ENCODE measurements at regions not wholly inside any gene's neighbourhood (a gene's known extent, or its start where the extent isn't known, plus 50 kb on each side); places are given as distances from the start of the nearest gene placed in this dataset.

DNA sequence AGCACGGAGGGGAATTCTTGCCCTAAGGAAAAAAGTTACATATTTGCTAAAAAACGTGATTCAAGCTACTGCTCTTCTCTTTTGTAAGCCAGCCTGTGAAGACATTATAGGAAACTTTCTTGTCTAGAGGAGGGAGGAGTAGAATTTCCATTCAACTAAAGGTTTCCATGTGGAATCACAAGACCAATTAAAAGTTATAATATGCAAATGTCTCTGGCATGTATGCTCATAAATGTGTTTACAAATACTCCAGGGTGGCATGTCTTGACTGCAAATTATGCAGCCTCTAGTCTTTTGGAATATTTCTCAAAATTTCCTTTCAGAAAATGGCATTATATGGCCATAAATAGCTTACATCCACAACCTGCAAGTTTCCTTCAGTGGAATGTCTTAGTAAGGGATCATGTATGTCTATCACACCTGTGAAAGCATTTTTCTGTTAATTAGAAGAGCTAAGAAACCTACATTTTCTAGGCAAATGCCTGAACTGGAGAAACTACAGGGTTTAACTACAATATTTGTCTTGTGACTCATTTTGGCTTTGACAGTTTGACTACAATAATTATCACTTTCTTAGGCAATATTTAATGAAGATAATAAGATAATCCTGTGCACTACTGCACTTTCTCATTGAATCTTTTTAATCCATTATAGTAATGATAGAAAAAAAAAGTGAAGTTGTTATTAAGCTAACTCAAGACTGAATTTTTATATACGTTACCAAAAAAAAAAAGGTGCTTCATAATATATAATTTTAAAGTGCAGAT, 111.1 kb upstream of the C10orf90 start:
- no peak for DNase-seq (ENCODE audit: insufficient read length, low spot score)
- no peak for FAIRE-seq

DNA sequence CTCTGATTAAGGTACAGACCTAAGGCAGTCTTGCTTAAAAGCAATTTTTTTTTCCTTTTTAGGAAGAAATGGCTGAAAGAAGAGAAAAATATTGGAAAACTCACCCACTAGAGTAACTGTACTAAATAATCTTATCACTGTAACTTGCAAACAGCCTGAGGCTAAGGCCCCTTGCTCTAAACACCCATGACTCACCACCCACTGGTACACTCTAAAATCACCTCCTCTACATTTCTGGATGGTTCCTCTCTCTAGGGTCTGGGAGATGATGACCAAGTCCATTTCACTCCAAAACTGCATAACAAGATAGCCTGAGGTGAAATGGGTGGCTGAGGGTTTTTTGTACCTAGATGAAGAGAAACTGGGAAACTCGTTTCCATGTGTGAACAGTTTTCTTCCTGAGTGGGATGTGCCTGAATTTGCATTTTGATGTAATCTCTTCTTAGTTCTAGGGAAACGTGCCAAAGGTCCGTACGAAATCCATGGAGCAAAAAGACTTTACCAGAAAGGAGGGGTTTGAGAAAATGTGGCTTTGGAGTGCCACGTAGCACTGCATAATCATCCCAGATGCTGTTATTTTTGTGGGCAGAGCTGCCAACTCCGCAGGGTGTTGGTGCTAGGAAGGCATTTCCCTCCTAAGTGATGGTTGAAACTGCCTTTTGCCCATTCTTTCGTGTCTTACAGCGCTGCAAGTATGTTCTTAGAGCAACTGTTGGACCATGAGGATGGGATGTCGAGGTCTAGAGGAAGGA, 113.5 kb upstream of the C10orf90 start:
- DNase-seq (ENCODE audit: insufficient read length, low spot score) = no peak
- no peak for FAIRE-seq

DNA sequence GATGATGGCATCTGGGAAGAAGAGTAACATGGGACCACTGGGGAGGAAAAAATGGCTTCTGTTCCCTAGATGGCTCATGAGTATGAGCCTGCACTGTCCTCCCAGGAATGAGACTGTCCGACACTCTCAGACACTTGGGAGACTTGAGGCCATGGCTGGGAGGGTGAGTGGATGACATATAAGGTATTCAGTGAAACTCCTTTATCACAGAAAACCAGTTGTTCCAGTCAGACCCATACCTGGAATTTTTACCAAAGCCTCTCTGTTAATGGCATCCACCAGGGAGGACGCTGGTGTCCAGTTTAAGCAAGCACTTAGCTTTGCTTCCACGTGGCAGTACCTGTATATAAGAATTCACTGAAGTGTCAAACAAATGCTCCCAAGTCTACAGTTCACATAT, 116.7 kb upstream of the C10orf90 start:
- no peak for FAIRE-seq
- no peak for DNase-seq (ENCODE audit: insufficient read length, low spot score)

DNA sequence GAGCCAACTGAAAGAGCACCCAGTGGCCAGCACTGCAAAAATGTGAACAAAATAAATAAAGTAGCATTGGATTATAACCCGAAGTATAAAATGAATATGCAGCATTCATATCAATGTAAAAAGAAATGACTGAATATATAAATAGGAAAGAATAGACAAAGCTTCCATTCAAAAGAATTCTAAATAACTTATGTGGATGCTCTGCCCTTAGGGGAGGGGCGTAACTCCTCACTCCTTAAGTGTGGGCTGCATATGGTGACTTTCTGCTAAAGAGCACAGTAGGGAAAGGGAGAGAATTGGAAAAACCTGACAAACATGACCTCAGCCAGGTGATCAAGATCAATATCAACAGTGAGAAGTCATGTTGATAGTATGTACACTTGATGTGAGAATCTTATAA, 109.9 kb upstream of the DOCK1 start:
- FAIRE-seq (no peak), DNase-seq (ENCODE audit: insufficient read length, low spot score) (no peak)

DNA sequence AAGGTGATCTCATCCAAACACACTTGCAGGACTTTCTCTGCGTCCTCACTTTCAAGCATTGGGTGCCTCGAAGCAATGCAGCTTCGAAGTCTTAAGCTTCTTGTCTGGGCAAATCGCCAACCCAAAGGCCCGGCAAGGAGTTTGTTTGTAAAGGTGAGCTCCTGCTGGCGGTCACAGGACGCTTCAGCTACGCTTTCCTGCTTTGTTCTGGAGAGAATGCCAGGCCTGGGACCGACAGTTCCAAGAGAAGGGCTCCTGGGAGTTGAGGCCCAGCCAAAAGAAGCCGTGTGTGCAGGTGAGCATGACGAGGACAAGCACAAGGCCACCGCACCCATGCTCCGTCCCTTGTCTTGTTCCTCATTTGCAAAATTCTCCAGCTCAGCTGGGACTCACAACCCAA, 106.6 kb upstream of the DOCK1 start:
- DNase-seq (ENCODE audit: insufficient read length, low spot score) = no peak

DNA sequence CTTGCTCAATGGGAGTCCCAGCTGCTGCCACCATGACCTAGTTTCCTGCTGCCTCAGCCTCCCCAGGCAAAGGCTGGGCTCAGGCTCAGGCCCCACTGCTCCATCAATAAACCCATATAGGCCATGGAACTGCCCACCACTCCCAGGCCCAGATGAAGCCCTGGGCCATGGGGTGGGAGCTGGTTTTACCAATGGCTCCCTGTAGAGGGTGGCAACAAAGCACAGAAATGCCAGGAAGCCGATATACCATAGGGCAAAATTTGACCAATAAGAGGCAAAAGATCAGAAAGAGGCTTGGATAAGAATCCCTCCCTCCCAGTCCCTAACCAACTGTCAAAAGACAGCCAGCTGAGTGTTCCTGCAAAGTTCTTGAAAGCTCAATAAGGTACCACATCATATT, 101.8 kb upstream of the DOCK1 start:
- DNase-seq (ENCODE audit: insufficient read length, low spot score) (no peak), FAIRE-seq (no peak)

More for the DNA sequence above, 106.6 kb upstream of the DOCK1 start:
- FAIRE-seq = no peak

DNA sequence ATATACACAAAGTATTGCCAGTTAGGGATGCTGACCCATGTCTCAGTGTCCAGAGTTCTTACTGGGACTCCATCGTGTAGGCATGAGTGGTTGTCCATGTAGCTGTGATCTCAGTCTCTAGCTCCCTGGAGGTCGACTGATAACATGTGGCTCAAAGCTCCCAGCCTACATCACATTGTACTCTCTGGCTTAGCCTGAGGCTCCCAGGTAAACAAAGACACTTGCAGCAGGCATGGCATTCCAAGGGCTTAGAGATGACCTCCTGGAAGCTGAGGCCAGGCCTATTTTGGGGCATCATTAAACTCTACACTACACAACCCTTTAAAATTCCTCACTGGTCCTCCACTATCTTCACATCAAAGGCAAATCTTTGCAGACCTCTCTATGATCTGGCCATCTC, 100.8 kb upstream of the DOCK1 start:
- FAIRE-seq (no peak), DNase-seq (ENCODE audit: insufficient read length, low spot score) (no peak)

DNA sequence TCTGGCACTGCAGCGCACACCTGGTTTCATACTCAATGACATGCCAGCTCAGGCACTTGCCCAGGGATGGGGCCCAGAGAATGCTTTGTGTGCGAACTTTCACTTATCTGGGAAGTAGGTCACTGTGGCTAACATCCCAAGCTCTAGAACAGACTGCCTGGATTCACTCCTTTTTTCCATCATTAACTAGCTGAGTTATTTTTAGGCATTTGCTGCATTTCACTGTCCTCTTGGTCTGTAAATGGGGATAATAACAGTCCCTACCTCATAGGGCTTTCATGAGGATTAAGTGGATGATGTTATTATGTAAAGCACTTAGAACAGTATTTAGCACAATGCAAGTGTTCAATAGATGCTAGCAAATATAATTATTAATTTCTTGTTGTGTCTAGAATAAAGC, 98.7 kb upstream of the DOCK1 start:
- FAIRE-seq = no peak
- no peak for DNase-seq (ENCODE audit: insufficient read length, low spot score)

DNA sequence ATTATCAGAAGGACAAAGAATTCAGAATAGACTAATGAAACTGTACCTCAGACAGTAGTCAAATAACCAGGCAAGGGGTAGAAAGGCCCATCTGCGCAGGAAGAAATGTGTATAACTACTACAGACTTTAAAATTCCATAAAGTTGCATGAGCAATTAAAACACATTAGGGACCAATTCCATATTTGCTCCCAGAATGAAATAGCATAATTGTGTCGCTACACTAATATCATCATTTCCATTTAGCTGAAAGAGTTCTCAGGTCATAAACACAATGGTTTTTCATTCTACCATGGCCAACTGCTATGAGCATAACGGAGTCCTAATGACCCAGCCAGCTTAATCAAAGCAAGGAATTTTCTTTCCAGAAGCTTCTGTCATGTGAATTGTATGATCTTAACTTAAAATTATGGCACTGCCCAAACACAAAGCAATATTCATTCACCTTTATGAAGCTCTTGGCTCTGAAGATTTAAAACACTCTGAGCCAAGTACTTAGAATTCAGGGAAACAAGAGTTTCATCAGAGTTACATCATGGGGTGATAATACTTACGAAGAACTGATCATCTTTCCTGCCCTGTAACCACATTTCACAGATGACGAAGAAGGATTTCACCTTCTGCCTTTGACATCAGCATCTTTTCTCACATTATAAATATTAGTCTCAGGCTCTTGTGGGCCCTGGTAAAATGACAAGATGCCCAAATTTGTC, 98.1 kb upstream of the DOCK1 start:
- no peak for FAIRE-seq
- DNase-seq (ENCODE audit: insufficient read length, low spot score) = no peak

DNA sequence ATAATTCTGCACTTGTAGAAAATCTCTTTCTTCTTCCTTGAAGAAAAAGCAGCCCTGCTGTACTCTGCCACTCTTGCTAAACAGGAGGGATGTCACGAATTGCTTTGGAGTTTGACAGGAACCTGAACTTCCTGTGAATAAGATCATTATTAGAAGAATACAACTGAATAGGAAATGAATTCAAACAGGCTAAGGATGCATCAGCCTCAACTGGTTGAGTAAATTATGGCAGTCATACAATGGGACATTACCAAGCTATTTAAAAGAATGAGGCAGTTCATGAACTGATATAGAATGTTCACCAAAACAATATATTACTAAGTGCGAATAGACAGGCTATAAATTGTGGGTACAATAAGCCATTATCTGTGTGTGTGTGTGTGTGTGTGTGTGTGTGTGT, 97.1 kb upstream of the DOCK1 start:
- no peak for DNase-seq (ENCODE audit: insufficient read length, low spot score)
- FAIRE-seq = no peak

DNA sequence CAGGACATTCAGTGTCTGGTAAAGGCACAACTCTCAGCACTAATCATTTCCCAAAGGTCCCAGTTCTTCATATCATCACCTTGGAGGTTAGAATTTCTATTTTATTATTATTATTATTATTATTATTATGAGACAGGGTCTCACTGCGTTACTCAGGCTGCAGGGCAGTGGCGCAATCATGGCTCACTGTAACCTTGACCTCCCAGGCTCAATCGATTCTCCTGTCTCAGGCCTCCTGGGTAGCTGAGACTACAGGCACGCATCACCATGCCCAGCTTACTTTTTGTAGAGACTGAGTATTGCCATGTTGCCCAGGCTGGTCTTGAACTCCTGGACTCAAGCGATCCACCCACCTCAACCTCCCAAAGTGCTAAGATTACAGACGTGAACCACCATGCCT, 91.8 kb upstream of the DOCK1 start:
- FAIRE-seq = no peak
- DNase-seq (ENCODE audit: insufficient read length, low spot score) = no peak

DNA sequence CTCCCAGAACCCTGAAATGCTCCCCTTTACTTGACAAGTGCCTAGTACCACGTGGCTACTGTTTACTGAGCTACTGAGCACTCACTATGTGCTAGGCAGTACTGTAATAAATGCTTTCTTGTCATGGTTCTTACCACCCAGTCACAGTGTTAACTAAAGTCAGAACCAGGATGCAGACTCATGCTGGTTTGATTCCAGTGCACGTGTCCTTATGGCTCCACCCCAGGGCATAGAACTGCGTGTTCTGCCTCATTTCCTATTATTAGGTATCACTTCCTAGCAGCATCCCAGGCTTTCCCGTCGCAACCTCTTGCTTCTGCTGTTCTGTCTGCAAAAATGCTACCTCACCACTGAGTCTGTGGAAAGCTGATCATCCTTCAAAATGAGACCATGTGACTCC, 71.7 kb upstream of the DOCK1 start:
- DNase-seq (ENCODE audit: insufficient read length, low spot score) = no peak
- FAIRE-seq = no peak

DNA sequence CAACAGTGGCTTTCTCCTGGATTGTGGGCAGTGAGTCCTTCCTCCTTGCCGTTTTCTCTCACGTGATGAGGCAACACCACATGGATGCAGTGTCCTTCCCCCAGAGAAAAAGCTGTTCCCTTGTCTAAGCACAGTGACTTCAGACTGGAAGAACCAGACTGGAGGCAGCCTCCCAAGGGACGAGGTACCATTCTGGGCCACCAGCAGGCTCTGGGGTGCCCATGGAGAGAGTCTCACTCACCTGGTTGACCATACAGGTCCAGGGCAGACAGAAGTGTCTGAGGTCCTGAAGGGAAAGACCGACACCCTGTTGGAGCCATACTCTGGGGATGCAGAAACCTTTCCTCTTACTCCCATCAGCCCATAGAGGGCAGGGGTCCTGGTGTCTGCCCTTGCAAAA, 69.2 kb upstream of the DOCK1 start:
- FAIRE-seq = no peak
- no peak for DNase-seq (ENCODE audit: insufficient read length, low spot score)

DNA sequence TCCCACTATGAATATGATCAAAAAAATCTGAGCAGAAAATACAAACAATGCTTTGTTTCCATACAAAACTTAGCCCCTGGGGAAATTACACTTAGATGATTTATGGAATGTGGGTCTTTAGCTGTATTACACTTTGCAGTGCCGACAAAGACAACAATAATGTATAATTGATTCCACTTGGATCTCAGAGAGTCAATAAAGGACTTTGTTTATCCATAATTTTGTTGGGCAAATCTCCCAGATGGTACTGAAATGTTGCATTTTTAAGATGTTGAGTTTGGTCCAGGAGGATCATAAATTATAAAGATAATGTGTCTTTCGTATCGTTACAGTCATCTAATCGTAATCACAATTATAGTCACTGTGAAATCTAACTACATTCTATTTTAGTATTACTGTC, 66.9 kb upstream of the DOCK1 start:
- FAIRE-seq = no peak
- DNase-seq (ENCODE audit: insufficient read length, low spot score) = no peak

DNA sequence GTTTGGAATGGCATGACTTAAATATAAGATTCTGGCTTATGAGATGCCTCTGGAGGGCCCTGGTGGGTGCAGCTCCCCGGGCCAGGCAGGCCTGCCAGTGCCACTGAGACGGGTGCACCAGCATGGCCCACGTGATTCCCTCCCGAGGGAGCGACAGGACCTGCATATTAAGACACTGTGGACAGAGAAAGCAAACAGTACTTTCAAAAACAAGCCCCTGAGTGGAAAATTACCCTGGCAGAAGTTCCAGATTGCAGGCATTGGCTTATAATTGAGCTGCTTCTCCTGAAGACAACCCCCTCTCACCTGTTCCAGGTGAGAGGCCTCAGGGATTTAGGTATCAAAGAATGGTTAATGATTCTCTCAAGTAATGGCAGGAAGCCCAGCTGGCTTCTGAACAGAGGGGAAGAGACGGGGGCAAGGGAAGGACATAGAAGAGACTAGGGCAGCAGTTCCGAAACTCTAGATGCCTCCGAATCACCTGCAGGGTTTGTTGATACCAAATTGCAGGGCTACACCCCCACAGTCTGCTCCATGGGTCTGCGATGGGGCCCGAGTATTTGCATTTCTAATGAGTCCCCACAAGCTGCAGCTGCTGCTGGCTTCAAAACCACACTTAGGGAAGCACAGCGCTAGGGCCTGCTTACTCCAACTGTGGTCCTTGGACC, 66.0 kb upstream of the DOCK1 start:
- FAIRE-seq (no peak), DNase-seq (ENCODE audit: insufficient read length, low spot score) (no peak)

DNA sequence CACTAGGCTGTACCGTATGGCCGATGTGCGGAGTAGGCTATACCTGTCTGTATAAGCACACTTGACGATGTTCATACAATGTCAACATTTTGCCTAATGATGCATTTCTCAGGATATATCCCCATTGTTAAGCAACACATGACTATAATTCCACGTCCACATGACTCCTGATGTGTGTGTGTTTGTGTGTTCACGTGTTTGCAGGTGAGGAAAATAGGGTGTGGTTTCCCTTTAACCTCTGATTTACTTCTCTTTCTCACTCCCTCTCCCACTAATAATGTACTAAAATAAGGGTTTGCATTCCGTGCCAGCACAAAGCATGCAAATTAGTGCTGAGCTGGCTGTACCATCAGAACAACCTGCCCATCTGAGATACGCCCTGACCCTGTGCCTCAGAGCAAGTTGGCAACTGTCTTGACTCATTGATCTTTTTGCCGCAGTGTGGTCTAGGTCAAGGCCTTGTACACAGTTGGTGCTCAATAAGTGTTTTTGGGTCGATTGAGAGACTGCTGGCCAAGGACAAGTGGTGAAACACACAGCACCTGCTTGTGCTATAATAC, 64.6 kb upstream of the DOCK1 start:
- DNase-seq (ENCODE audit: insufficient read length, low spot score) (no peak), FAIRE-seq (no peak)

DNA sequence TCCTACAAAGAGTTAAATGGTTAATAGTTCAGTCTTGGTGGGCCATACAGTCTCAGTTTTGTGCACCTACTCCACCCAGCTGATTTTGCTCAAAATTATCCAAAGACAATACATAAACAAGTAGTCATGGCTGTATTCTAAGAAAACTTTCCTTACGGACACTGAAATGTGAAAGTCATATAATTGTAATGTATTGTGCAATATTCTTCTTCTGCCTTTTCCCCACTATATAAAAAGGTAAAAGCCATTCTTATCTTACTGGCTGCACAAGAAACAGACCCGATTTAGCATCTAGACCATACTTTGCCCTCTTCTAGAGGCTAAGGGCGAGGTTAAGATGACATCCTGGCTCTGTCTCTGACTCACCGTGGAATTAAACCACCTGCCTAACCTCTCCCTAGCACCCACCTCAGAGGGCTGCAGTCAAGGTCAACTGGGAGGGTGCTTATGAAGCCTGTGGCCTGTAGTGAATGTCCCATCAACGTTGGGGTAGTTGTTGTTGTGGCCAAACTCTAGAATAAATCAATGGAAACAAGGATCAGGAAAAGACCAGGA, 63.8 kb upstream of the DOCK1 start:
- DNase-seq (ENCODE audit: insufficient read length, low spot score) (no peak), FAIRE-seq (no peak)

DNA sequence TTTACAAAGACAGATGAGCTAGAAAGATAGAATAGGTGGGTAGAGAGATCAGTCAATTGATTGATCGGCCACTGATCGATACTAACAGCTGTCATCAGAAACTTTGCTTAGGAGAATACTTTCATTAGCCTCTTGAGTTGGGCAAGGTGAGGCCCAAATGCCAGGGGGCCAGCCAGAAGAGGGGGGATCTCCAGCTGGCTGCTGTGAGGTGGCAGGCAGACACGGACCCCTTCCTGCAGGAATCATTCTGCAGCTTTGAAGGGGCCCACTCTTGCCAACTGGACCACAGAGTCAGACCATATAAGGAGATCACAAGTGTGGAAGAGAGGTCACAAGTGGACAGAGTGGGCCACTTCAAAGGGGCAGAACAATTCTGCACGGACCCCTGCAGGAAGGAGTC, 62.9 kb upstream of the DOCK1 start:
- FAIRE-seq (no peak), DNase-seq (ENCODE audit: insufficient read length, low spot score) (no peak)

DNA sequence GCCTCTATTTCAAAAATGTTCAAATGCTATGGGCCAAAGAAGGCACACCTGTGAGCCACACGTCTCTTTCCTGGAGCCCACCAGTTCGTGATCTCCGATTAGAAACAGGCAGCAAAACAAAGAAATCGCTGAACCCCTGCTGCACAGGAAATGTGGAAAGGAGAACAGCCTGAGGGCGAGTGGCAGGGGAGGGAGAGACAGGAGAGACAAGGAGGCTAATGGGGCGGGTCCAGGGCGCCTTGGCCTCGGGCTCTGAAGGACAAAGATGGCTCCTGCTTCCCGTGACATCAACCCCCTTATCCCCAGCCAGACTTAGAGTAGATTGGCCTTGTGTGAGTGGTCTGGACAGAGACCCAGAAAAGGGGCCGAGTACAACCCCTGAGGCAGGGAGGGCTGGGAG, 62.4 kb upstream of the DOCK1 start:
- FAIRE-seq = no peak
- no peak for DNase-seq (ENCODE audit: insufficient read length, low spot score)

DNA sequence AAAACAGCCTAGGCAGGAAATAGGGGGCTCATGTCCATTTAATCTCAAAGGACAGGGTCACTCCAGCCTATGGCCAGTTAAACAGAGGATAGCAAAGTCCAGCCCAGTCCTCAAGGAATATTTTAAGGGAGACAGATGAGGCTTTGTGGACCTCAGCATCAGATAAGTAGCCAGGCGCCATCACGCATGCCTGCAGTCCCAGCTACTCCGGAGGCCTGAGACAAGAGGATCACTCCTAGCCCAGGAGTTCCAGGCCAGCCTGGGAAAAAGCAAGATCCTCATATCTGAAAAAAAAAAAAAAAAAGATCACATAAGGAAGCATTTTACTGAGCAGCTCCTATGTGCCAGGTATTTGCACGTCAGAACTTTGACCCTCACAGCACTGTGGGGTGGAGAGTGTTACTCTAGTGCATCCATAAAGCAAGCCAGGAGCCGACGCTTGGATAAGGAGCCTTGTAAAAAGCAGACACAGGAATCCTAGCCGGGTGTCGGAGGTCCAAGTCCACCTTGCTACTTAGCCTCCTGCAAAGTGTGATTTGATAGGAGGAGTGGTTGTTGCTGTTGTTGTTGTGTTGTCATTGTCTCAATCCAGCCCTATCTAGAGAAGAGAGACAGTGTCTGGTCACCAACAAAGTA, 61.8 kb upstream of the DOCK1 start:
- FAIRE-seq (no peak), DNase-seq (ENCODE audit: insufficient read length, low spot score) (no peak)
